PC-9 (cell line): ENCODE measurements at regions not wholly inside any gene's neighbourhood (a gene's known extent, or its start where the extent isn't known, plus 50 kb on each side); places are given as distances from the start of the nearest gene placed in this dataset.
"Not testable (repeated sequence)": the region's sequence is repeated elsewhere in the genome, so short reads cannot be mapped to it uniquely, and the experiment has no call there.

Experiments used
- BruUV-seq: library from RNA; stranded (reverse); fragments of 400-500 nt; replicated peaks from 2 replicates; lab custom pipeline; 2021; lab: Mats Ljungman, UMichigan
- CTCF ChIA-PET: fragments of 300-600 bp; sonication (Branson Sonifier 250); formaldehyde crosslinking; loops from one replicate; lab custom pipeline; 2022; ENCODE audit warnings: antibody characterized with exemption; lab: Charles Lee
- POLR2A ChIA-PET: fragments of 300-600 bp; sonication (Branson Sonifier 250); formaldehyde crosslinking; loops from one replicate; lab custom pipeline; 2022; ENCODE audit warnings: antibody characterized with exemption; ENCODE audit not compliant: unreplicated experiment; lab: Charles Lee
- DNase-seq, 2 experiments: peaks; one replicate each; pipeline versions ENCODE4 v3.0.0 to v3.0.0-alpha.2; 2015 to 2022; ENCODE audit warnings: mixed read lengths in 1 of 2
- H2AFZ ChIP-seq: fragments of 200-600 bp; sonication (generic); 2 replicates; pipeline ENCODE4 v1.8.1; 2017; ENCODE audit warnings: antibody characterized with exemption
- H3F3A ChIP-seq: fragments of 200-600 bp; sonication (generic); 2 replicates; pipeline ENCODE4 v1.8.1; 2017; ENCODE audit warnings: antibody characterized with exemption, mild to moderate bottlenecking, low read depth; ENCODE audit not compliant: insufficient read depth
- H3K27ac ChIP-seq: fragments of 200-600 bp; sonication (generic); 2 replicates; pipeline ENCODE4 v1.6.1; 2016; ENCODE audit warnings: mixed run types
- H3K27me3 ChIP-seq: fragments of 200-600 bp; sonication (generic); 2 replicates; pipeline ENCODE4 v1.6.1; 2016; ENCODE audit warnings: low read depth, mixed run types; ENCODE audit not compliant: insufficient read depth
- H3K36me3 ChIP-seq: fragments of 200-600 bp; sonication (generic); 2 replicates; pipeline ENCODE4 v1.6.1; 2016; ENCODE audit warnings: low read depth, mixed run types
- H3K4me1 ChIP-seq: fragments of 200-600 bp; sonication (generic); replicated peaks from 2 replicates; pipeline ENCODE4 v1.6.1; 2016; ENCODE audit warnings: mixed run types; ENCODE audit not compliant: insufficient read depth
- H3K4me2 ChIP-seq: fragments of 200-600 bp; sonication (generic); 2 replicates; pipeline ENCODE4 v1.6.1; 2017; ENCODE audit warnings: mixed run types
- H3K4me3 ChIP-seq: fragments of 200-600 bp; sonication (generic); 2 replicates; pipeline ENCODE4 v1.6.1; 2016; ENCODE audit warnings: mixed run types
- H3K79me2 ChIP-seq: fragments of 200-600 bp; sonication (generic); 2 replicates; pipeline ENCODE4 v1.6.1; 2017; ENCODE audit warnings: low read depth, mixed run types
- H3K9me2 ChIP-seq: fragments of 200-600 bp; sonication (generic); 2 replicates; pipeline ENCODE4 v1.8.1; 2017; ENCODE audit warnings: mild to moderate bottlenecking; ENCODE audit not compliant: insufficient read depth
- H3K9me3 ChIP-seq: fragments of 200-600 bp; sonication (generic); 2 replicates; pipeline ENCODE4 v1.8.1; 2016; ENCODE audit warnings: low read depth; ENCODE audit not compliant: insufficient read depth
- H4K20me1 ChIP-seq: fragments of 200-600 bp; sonication (generic); 2 replicates; pipeline ENCODE4 v1.8.1; 2017; ENCODE audit not compliant: insufficient read depth
- CTCF ChIP-seq: fragments of 200-600 bp; sonication (generic); conservative IDR thresholded peaks from 2 replicates; pipeline ENCODE4 v1.6.1; 2017; ENCODE audit warnings: mixed run types, antibody characterized with exemption, mild to moderate bottlenecking, moderate library complexity
- EZH2 ChIP-seq: fragments of 200-600 bp; sonication (generic); IDR thresholded peaks from 2 replicates; pipeline ENCODE4 v1.8.0; 2017; ENCODE audit warnings: antibody characterized with exemption, low read depth
- intact Hi-C: fragments of 100-400 bp; cut with micrococcal nuclease; formaldehyde crosslinking; loops from one replicate; pipeline ENCODE4 v1.10.0; 2022; ENCODE audit not compliant: unreplicated experiment

GRCh38 chr1:191508239-191508638 is 650.0 kb upstream of the RGS18 start:
- CTCF ChIA-PET: no interaction called here
- Histone ChIP-seq H3F3A (no peaks in the 10 kb centered on the region), H3K27ac (no peak overlapping the region), H2AFZ (no peak overlapping the region), H3K9me2 (no peaks in the 10 kb centered on the region), H3K79me2 (no peaks in the 10 kb centered on the region), H3K4me2 (no peak overlapping the region), H3K4me3 (no peak overlapping the region), H3K27me3 (no peaks in the 10 kb centered on the region), H4K20me1 (no peaks in the 10 kb centered on the region), H3K4me1 (no peaks in the 10 kb centered on the region), H3K9me3 (no peaks in the 10 kb centered on the region; the same call in 1 of the 2 replicates), H3K36me3 (no peaks in the 10 kb centered on the region)
- BruUV-seq: no TSS peak
- POLR2A ChIA-PET: no interaction called here
- DNase-seq: no peak
- intact Hi-C loops: loop anchor here (5.0 kb wide), 1 partner anchor 96 kb away; no protein-coding TSS in a partner anchor
- no peak for TF ChIP-seq EZH2
- TF ChIP-seq CTCF: no peak

- CTCF ChIA-PET, H3K27ac ChIP-seq, H3K4me1 ChIP-seq, BruUV-seq, H3K36me3 ChIP-seq, H3K4me3 ChIP-seq, DNase-seq, H3K4me2 ChIP-seq, H4K20me1 ChIP-seq, H3K9me3 ChIP-seq, H2AFZ ChIP-seq, H3K9me2 ChIP-seq, H3F3A ChIP-seq, intact Hi-C loops, H3K27me3 ChIP-seq, H3K79me2 ChIP-seq, POLR2A ChIA-PET: not testable (repeated sequence)
Observed at GRCh38 chr1:191511480-191511879, 646.8 kb upstream of the RGS18 start.

GRCh38 chr1:191517826-191518225 is 640.4 kb upstream of the RGS18 start:
- Histone ChIP-seq H3K27me3 (no peaks in the 10 kb centered on the region), H3K9me3 (no peaks in the 10 kb centered on the region), H3K9me2 (no peaks in the 10 kb centered on the region), H3K4me1 (no peaks in the 10 kb centered on the region), H3K27ac (no peak overlapping the region), H2AFZ (no peak overlapping the region), H3K79me2 (no peaks in the 10 kb centered on the region), H3F3A (no peaks in the 10 kb centered on the region), H3K36me3 (no peaks in the 10 kb centered on the region), H3K4me2 (no peak overlapping the region), H4K20me1 (no peaks in the 10 kb centered on the region), H3K4me3 (no peak overlapping the region)
- intact Hi-C loops: no loop called here
- ChIA-PET POLR2A (no interaction called here), CTCF (no interaction called here)
- DNase-seq: no peak
- BruUV-seq: no TSS peak
- TF ChIP-seq EZH2 (no peak), CTCF (no peak)

- Histone ChIP-seq H3K36me3 (no peaks in the 10 kb centered on the region), H3K79me2 (no peaks in the 10 kb centered on the region), H3K9me3 (no peaks in the 10 kb centered on the region), H3K4me2 (no peak overlapping the region), H3K9me2 (no peaks in the 10 kb centered on the region), H3K4me1 (no peaks in the 10 kb centered on the region), H2AFZ (no peak overlapping the region), H3F3A (no peaks in the 10 kb centered on the region), H4K20me1 (no peaks in the 10 kb centered on the region), H3K27me3 (no peaks in the 10 kb centered on the region), H3K27ac (no peak overlapping the region), H3K4me3 (no peak overlapping the region)
- intact Hi-C loops: no loop called here
- ChIA-PET CTCF (no interaction called here), POLR2A (no interaction called here)
- DNase-seq: no peak
- BruUV-seq: no TSS peak
- no peak for TF ChIP-seq EZH2
- TF ChIP-seq CTCF: no peak
Observed at GRCh38 chr1:191519519-191519918, 638.7 kb upstream of the RGS18 start.
